Aorta (tissue), 5 donors: ENCODE measurements at regions not wholly inside any gene's neighbourhood (a gene's known extent, or its start where the extent isn't known, plus 50 kb on each side); places are given as distances from the start of the nearest gene placed in this dataset.

ENCODE experiments used
- ATAC-seq: fragments of 200-7000 bp; cut with Tn5 transposase; one replicate; pipeline ENCODE4 v1.9.1; 2022; ENCODE audit warnings: moderate library complexity; ENCODE audit not compliant: low FRiP score
- DNase-seq, 2 donors: peaks; one replicate each; pipeline ENCODE4 v3.0.0-alpha.2; 2020
- H3K27ac ChIP-seq, 2 donors: one replicate each; pipeline ENCODE4 v1.5.1; 2013; ENCODE audit warnings: low read length in 2 of 2, mild to moderate bottlenecking in 2 of 2, moderate library complexity in 2 of 2, control low read depth in 1 of 2, inconsistent platforms in 1 of 2, low read depth in 1 of 2
- H3K27me3 ChIP-seq, 2 donors: one replicate each; pipeline ENCODE4 v1.6.1; 2013; ENCODE audit warnings: control low read depth in 1 of 2, low read length in 1 of 2, mild to moderate bottlenecking in 1 of 2, moderate library complexity in 1 of 2; ENCODE audit not compliant: insufficient read depth in 2 of 2, control insufficient read depth in 1 of 2
- H3K36me3 ChIP-seq, 2 donors: one replicate each; pipeline ENCODE4 v1.6.1; 2013; ENCODE audit warnings: control low read depth in 1 of 2, low read length in 1 of 2, mild to moderate bottlenecking in 1 of 2; ENCODE audit not compliant: insufficient read depth in 2 of 2, control insufficient read depth in 1 of 2
- H3K4me1 ChIP-seq, 2 donors: one replicate each; pipeline ENCODE4 v1.6.1; 2013; ENCODE audit warnings: low read length in 2 of 2, control low read depth in 1 of 2, mild to moderate bottlenecking in 1 of 2, moderate library complexity in 1 of 2; ENCODE audit not compliant: insufficient read depth in 2 of 2, control insufficient read depth in 1 of 2
- H3K4me3 ChIP-seq, 2 donors: one replicate each; pipeline ENCODE4 v1.5.1; 2013; ENCODE audit warnings: low read length in 2 of 2, control low read depth in 1 of 2, mild to moderate bottlenecking in 1 of 2
- H3K9me3 ChIP-seq: one replicate; pipeline ENCODE4 v1.6.1; 2013; ENCODE audit warnings: mild to moderate bottlenecking, low read length; ENCODE audit not compliant: control insufficient read depth
- WGBS, 2 donors: extraction: QIAGEN DNeasy Blood & Tissue Kit; methylation state at CpG; one replicate each; pipeline ENCODE4 v1.1.7; 2013; 5-methylcytosine and 5-hydroxymethylcytosine counted together
- intact Hi-C, 2 donors: fragments of 100-400 bp; cut with DNase I; formaldehyde crosslinking; loops; one replicate each; pipeline versions ENCODE4 v1.14.2 to v1.15.0; 2022
- donor health status: healthy with polysubstance abuse.
- donor health status: Bipolar disorder and iron deficiency.
- donor health status: DM: no; HTN: no; CAD: no.
- donor health status: DM: no; HTN: no; CAD: no.
- donor health status: DM: yes; HTN: yes; CAD: no.

DNA sequence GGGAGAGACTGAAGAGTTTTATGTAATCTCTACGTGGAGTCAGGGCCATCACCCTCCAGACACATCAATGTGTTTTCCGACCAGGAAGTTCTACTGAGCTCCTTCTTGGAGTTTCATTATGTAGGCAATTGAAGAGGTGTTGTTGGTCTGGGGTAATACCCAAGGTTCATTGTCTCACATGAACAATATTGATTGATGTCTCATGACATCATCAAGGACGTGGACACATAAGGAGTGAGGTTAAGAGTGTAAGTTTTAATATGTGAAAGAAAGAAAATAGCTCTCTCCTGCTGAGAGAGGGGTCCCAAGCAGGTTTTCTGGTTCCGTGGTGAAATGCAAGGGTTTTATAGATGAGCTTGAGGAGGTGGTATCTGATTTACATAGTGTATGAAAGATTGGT is 280.7 kb upstream of the MIR17HG start:
- intact Hi-C loops = no loop called here
- ATAC-seq = no peak
- no peak for DNase-seq
- Histone ChIP-seq H3K4me1 (peaks cover 0 to 2% of the 10 kb centered on the region in 2 donors), H3K4me3 (no peak overlapping the region), H3K27ac (no peak overlapping the region), H3K36me3 (no peaks in the 10 kb centered on the region), H3K27me3 (peaks cover 0 to 2% of the 10 kb centered on the region in 2 donors), H3K9me3 (no peaks in the 10 kb centered on the region)
- WGBS, 2 donors = 78 to 84% methylated on average over 4 of the region's 4 CpGs

DNA sequence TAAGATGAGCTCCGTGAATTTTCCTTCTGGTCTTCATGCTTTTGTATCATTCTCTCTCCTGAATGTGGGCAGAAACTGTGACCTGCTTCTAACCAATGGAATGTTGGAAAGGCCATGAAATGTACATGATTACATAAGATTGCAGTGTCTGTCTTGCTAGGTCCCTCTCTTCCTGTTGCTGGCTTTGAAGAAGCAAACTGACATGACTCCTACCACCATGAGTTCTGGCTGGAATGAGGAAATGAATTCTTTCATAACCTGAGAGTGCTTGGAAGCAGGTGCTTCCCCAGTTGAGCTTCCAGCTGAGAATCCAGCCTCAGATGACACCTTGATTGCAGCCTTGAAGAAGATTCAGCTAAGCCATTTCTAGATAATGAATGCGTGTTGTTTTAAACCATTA is 275.0 kb upstream of the MIR17HG start:
- WGBS, 2 donors = 93 to 94% methylated on average over 2 of the region's 2 CpGs
- intact Hi-C loops = no loop called here
- no peak overlapping the region for H3K27ac ChIP-seq
- H3K9me3 ChIP-seq = no peaks in the 10 kb centered on the region
- no peaks in the 10 kb centered on the region for H3K36me3 ChIP-seq
- no peak for ATAC-seq
- no peak for DNase-seq
- no peaks in the 10 kb centered on the region for H3K4me1 ChIP-seq
- H3K27me3 ChIP-seq = no peaks in the 10 kb centered on the region
- no peak overlapping the region for H3K4me3 ChIP-seq

DNA sequence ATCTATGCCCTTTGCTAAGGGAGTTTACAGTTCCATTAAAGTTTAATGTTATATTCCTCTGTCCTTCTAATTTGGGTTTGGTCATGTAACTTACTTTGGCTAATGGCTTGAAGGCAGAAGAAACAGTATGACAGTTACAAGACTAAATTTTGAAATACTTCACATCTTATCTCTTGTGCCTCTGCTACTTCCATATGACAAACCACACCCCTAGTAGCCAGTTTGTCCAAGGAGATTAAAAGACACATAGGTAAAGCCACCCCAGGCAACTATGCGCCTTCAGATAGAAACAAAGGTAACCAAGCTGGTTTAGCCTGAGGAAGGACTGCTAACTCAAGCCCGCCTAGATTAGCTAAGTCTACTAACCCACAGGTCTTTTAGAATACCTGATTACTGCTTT is 273.4 kb upstream of the MIR17HG start:
- H3K27ac ChIP-seq = no peak overlapping the region
- H3K36me3 ChIP-seq = no peaks in the 10 kb centered on the region
- DNase-seq (no peak), ATAC-seq (no peak)
- H3K9me3 ChIP-seq = no peaks in the 10 kb centered on the region
- no peak overlapping the region for H3K4me3 ChIP-seq
- no peaks in the 10 kb centered on the region for H3K4me1 ChIP-seq
- intact Hi-C loops = no loop called here
- WGBS, 2 donors = 92 to 94% methylated on average over 2 of the region's 2 CpGs
- H3K27me3 ChIP-seq = no peaks in the 10 kb centered on the region

DNA sequence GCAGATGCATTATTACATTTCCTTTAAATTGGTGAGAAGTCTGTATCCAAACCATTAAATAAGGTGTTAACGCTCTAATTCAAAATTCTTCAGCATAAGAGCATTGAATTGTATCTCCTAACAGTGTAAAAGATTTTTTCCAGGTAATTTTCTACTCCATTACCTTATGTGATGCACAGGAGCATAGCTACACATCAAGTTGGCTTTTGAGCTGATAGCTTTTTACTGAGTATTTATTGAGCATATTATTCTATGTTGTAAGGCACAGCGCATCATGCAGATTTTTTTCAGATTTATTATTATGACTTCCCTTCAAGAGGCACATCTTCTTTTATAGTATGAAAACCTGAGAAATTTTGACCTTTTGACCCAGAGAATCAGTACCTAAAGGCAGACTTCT is 270.7 kb upstream of the MIR17HG start:
- DNase-seq = no peak

DNA sequence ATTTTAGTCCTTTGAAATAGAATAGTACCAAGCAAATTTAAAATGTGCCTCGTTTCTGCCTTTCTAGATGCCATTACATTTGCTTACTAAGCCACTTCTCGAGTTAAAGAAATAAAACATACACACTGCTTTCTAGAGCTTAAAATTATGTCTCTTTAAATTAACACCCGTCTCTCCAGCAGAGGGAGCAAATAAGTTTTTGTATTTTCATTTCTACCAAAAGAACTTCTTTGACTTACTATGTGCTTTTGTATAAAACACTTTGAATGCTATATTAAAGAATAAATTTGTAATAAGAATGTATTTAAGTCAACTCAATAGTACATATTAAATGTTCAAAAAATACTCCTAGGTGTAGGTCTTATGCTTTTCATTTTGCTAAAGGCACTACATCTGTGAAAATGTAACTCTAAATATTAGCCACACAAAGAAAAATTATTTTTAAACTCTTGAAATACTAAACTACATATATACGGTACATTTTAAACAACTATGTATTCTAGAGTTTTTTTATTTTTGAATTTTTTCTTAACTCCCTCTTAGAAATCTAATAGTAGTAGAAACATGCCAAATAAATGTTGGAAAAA is 269.3 kb upstream of the MIR17HG start:
- Histone ChIP-seq H3K27ac (no peak overlapping the region), H3K36me3 (no peaks in the 10 kb centered on the region), H3K27me3 (no peaks in the 10 kb centered on the region), H3K4me3 (no peak overlapping the region), H3K4me1 (no peaks in the 10 kb centered on the region), H3K9me3 (no peaks in the 10 kb centered on the region)
- DNase-seq = no peak
- intact Hi-C loops = loop anchor here in 1 of 2 donors (5.0 kb wide), 1 partner anchor 104 kb away; no protein-coding TSS in a partner anchor
- no peak for ATAC-seq
- WGBS, 2 donors = 12 to 13% methylated on average over 4 of the region's 4 CpGs

More for the DNA sequence above, 270.7 kb upstream of the MIR17HG start:
- Histone ChIP-seq H3K4me1 (no peaks in the 10 kb centered on the region), H3K36me3 (no peaks in the 10 kb centered on the region), H3K9me3 (no peaks in the 10 kb centered on the region), H3K27ac (no peak overlapping the region), H3K4me3 (no peak overlapping the region), H3K27me3 (no peaks in the 10 kb centered on the region)
- intact Hi-C loops = loop anchor here in 1 of 2 donors (5.0 kb wide), 1 partner anchor 105 kb away; no protein-coding TSS in a partner anchor
- 93 to 98% methylated on average over 2 of the region's 2 CpGs for WGBS, 2 donors
- ATAC-seq = no peak

DNA sequence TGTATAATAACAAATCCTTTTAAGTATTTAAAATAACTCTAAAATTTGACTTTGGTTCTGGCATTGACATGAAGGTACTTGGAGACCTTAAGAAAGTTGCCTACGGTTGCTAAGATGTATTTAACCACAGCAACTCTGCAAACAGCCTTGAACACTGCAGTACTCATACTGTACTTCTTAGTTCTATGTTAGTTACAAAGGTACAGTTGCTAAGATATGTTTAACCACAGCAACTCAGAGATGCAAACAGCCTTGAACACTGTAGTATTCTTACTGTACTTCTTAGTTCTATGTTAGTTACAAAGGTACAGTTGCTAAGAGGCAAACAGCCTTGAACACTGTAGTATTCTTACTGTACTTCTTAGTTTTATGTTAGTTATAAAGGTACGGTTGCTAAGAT is 268.3 kb upstream of the MIR17HG start:
- ATAC-seq (no peak), DNase-seq (no peak)
- Histone ChIP-seq H3K27ac (no peak overlapping the region), H3K4me1 (no peaks in the 10 kb centered on the region), H3K4me3 (no peak overlapping the region), H3K9me3 (no peaks in the 10 kb centered on the region), H3K36me3 (no peaks in the 10 kb centered on the region), H3K27me3 (no peaks in the 10 kb centered on the region)
- 80 to 82% methylated on average over 2 of the region's 2 CpGs for whole genome bisulfite sequencing, 2 donors
- intact Hi-C loops = loop anchor here in 1 of 2 donors (5.0 kb wide), 1 partner anchor 103 kb away; no protein-coding TSS in a partner anchor

DNA sequence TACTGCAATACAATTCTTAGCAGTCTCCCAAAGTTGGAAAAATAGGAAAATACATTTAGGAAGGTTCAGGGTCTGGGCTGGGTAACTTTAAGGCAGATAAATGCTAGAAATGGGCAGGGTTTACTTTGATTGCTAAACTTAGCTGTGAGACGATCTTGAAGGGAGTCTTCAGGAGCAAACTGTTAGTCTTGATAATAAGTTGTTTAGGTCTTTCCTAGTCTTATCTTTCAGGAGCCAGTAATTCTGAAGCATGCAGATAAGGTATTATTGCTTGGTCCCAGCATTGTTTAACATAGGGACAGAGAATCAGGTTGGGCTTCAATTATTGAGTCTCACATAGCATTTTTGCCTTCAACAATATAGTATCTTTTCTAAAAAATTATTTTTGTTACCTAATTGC is 262.4 kb upstream of the MIR17HG start:
- no peak for DNase-seq
- no peak for ATAC-seq
- 58 to 60% methylated on average over 1 of the region's 1 CpG for WGBS, 2 donors
- no peaks in the 10 kb centered on the region for H3K36me3 ChIP-seq
- H3K4me3 ChIP-seq = no peak overlapping the region
- intact Hi-C loops = no loop called here
- H3K4me1 ChIP-seq = no peaks in the 10 kb centered on the region
- no peak overlapping the region for H3K27ac ChIP-seq
- H3K27me3 ChIP-seq = no peaks in the 10 kb centered on the region
- no peaks in the 10 kb centered on the region for H3K9me3 ChIP-seq

DNA sequence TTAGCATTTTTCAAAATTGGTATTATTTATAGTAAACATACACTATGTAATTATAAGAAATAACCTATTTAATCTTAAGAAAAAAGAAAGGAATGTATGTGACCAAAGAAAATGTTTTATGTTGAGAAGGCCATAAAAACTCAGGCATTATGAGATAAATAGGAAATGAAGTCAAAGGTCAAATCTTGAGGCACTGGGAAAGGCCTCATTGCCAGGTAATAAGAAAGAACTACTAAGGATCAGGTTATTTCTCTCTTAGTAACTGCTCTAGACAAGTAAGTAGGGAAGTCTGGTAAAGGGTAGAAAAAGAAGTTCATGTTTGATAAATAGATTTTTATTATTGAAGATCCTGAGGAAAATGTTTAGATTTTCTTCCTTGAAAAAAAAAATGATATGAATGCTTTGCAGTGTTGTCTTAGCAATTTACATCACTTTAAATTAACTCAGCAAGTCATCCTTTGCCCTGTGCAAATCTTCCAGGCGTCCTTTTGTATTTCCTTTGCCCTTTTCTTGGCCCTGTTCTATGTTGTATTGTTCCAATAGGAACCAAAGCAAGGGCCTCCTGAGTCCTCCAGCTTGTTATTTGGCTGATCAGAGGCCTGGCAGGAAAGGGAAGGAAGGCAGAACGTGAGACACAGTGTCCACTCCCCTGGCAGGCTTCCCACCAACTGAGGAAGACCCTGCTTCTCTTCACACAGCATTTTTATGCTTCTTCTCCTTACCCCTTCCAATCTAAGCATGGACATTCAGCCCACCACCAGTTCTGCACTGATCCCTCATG is 260.4 kb upstream of the MIR17HG start:
- no peak for DNase-seq
- Histone ChIP-seq H3K9me3 (no peaks in the 10 kb centered on the region), H3K36me3 (no peaks in the 10 kb centered on the region), H3K4me1 (no peaks in the 10 kb centered on the region), H3K27ac (no peak overlapping the region), H3K27me3 (no peaks in the 10 kb centered on the region), H3K4me3 (no peak overlapping the region)
- intact Hi-C loops = no loop called here
- 59 to 77% methylated on average over 2 of the region's 2 CpGs for WGBS, 2 donors
- ATAC-seq = no peak

DNA sequence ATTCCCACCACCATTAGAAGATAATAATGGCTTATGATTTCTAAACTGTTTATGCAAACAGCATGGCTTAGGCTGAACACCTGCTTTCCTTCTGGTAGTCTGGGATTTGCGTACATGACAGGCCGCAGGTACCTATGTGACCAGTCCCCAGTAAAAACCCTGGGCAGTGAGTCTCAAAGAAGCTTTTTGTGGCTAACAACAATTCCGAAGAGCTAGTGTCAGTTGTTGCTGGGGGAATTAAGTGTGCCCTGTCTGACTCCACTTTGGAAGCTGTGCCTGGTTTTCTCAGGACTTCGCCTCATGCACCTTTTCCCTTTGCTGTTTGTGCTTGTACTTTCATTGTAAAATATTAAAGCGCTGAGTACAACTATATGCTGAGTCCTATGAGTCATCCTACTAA is 250.2 kb upstream of the MIR17HG start:
- Histone ChIP-seq H3K36me3 (no peaks in the 10 kb centered on the region), H3K27ac (no peak overlapping the region), H3K4me1 (no peaks in the 10 kb centered on the region), H3K27me3 (no peaks in the 10 kb centered on the region), H3K4me3 (no peak overlapping the region), H3K9me3 (no peaks in the 10 kb centered on the region)
- DNase-seq (no peak), ATAC-seq (no peak)
- WGBS, 2 donors = 83 to 85% methylated on average over 5 of the region's 5 CpGs
- intact Hi-C loops = no loop called here
